ENCODE measurements at regions not wholly inside any gene's neighbourhood (a gene's known extent, or its start where the extent isn't known, plus 50 kb on each side); places are given as distances from the start of the nearest gene placed in this dataset.

DNA sequence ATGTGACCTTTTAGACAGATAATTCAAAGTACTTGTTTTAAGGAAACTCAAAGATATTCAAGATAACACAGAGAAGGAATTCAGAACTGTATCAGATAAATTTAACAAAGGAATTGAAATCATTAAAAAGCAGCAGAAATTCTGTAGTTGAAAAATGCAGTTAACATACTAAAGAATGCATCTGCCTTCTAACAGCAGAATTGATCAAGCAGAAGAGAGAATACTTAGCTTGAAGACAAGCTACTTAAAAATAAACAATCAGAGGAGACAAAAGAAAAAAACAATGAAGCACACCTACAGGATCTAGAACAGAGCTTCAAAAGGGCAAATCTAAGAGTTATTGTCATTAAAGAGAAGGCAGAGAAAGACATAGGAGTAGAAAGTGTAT lies 123.0 kb upstream of the TET2 start:
- TF ChIP-seq TAF1 (IDR thresholded peaks at IDR 0.05; ENCODE audit: borderline replicate concordance, insufficient read depth, low read length) (no peak), FOXP2 (optimal IDR thresholded peaks at IDR 0.05; ENCODE audit: borderline replicate concordance, extremely low read depth, extremely low read length, insufficient read depth) (no peak), SIN3A (IDR thresholded peaks at IDR 0.05; ENCODE audit: borderline replicate concordance, insufficient read depth, low read length) (no peak), REST (IDR thresholded peaks at IDR 0.05; ENCODE audit: insufficient read depth in 1 of 2, low read depth in 2 of 2, low read length in 2 of 2) (no peak), POLR2AphosphoS5 (IDR thresholded peaks at IDR 0.05; ENCODE audit: low read depth, low read length) (no peak)

DNA sequence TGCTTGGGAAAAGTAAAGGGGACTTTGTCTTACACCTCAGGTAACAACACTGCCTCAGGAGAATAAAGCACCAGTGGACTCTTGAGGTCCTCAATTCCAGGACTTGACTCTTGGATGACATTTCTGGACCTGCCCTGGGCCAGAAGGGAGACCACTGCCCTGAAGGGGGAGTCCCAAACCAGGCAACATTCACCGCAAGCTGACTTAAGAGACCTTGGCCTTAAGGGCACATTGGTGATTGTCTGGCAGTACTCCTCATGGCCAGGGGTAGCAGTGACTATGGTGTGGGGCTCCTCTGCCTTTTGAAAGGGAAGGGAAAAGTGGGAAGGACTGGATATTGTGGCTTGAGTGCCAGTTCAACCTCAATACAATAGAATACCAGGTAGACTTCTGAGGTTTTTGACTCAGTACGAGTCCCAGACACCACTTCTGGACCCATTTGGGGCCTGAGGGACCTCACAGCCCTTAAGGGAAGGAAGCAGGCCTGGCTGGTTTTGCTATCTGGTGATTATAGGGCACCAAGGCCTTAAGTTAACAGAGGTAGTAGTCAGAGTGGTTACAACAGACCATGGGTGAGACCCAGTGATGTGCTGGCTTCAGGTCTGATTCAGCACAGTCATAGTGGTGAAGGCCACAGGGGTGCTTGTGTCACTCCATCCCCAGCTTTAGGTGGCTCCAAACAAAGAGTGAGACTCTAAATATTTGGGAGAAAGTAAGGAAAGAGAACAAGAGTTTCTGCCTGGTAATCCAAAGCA lies 121.2 kb upstream of the TET2 start:
- no peak for TF ChIP-seq SIN3A (IDR thresholded peaks at IDR 0.05; ENCODE audit: borderline replicate concordance, insufficient read depth, low read length)
- TF ChIP-seq TAF1 (IDR thresholded peaks at IDR 0.05; ENCODE audit: borderline replicate concordance, insufficient read depth, low read length) = no peak
- no peak for TF ChIP-seq REST (IDR thresholded peaks at IDR 0.05; ENCODE audit: insufficient read depth in 1 of 2, low read depth in 2 of 2, low read length in 2 of 2)
- TF ChIP-seq FOXP2 (optimal IDR thresholded peaks at IDR 0.05; ENCODE audit: borderline replicate concordance, extremely low read depth, extremely low read length, insufficient read depth) = no peak

DNA sequence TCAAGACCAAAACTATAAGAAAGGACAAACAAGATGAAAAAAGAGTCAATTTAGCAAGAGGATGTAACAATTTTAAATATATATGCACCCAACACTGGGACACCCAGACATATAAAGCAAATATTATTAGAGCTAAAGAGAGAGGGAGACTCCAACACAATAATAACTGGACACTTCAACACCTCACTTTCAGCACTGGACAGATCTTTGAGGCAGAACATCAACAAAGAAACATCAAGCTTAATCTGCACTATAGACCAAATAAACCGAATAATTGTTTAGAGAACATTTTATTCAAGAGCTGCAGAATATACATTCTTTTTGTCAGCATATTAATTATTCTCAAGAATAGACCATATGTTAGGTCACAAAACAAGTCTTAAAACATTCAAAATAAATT lies 109.7 kb upstream of the TET2 start:
- TF ChIP-seq REST (IDR thresholded peaks at IDR 0.05; ENCODE audit: insufficient read depth in 1 of 2, low read depth in 2 of 2, low read length in 2 of 2) (peak; percentile 38 to 83; a peak in 3 of 4 replicates), POLR2AphosphoS5 (IDR thresholded peaks at IDR 0.05; ENCODE audit: low read depth, low read length) (no peak)

DNA sequence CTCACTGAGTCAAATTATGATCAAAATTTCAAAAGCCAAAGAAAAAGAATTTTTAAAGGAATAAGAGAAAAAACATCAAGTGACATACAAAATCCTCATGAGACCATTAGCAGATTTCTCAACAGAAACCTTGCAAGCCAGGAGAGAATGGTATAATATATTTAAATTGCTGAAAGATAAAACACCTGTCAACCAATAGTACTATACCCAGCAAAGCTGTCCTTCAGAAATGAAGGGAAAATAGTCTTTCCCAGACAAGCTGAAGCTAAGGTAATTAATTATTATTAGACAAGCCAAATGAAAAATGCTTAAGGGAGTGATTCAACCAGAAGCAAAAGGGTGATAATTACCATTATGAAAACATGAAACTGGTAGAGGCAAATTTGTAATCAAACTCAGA lies 104.2 kb upstream of the TET2 start:
- TF ChIP-seq FOXP2 (optimal IDR thresholded peaks at IDR 0.05; ENCODE audit: borderline replicate concordance, extremely low read depth, extremely low read length, insufficient read depth) = no peak
- TF ChIP-seq SIN3A (IDR thresholded peaks at IDR 0.05; ENCODE audit: borderline replicate concordance, insufficient read depth, low read length) = no peak
- no peak for TF ChIP-seq TAF1 (IDR thresholded peaks at IDR 0.05; ENCODE audit: borderline replicate concordance, insufficient read depth, low read length)
- TF ChIP-seq REST (IDR thresholded peaks at IDR 0.05; ENCODE audit: insufficient read depth in 1 of 2, low read depth in 2 of 2, low read length in 2 of 2) = no peak
- TF ChIP-seq POLR2AphosphoS5 (IDR thresholded peaks at IDR 0.05; ENCODE audit: low read depth, low read length) = no peak

DNA sequence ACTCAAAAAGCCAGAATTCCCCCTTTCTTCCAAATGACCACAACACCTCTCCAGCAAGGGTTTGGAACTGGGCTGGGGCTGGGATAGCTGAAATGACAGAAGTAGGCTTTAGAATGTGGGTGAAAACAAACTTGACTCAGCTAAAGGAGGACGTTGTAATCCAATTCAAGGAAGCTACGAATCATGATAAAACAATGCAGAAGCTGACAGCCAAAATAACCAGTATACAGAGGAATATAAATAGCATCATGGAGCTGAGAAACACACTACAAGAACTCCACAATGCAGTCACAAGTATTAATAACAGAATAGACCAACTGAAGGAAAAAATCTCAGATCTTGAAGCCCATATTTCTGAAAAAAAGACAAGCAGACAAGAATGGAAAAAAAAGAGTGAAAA lies 95.8 kb upstream of the TET2 start:
- TF ChIP-seq SIN3A (IDR thresholded peaks at IDR 0.05; ENCODE audit: borderline replicate concordance, insufficient read depth, low read length) = no peak
- TF ChIP-seq REST (IDR thresholded peaks at IDR 0.05; ENCODE audit: insufficient read depth in 1 of 2, low read depth in 2 of 2, low read length in 2 of 2) = no peak
- TF ChIP-seq FOXP2 (optimal IDR thresholded peaks at IDR 0.05; ENCODE audit: borderline replicate concordance, extremely low read depth, extremely low read length, insufficient read depth) = no peak
- TF ChIP-seq TAF1 (IDR thresholded peaks at IDR 0.05; ENCODE audit: borderline replicate concordance, insufficient read depth, low read length) = no peak
- TF ChIP-seq POLR2AphosphoS5 (IDR thresholded peaks at IDR 0.05; ENCODE audit: low read depth, low read length) = no peak

All from PFSK-1 (cell line).